SK-N-SH (cell line): ENCODE measurements at regions not wholly inside any gene's neighbourhood (a gene's known extent, or its start where the extent isn't known, plus 50 kb on each side); places are given as distances from the start of the nearest gene placed in this dataset.

Experiments
- CTCF ChIA-PET: fragments of 300-600, 350-600 bp; formaldehyde crosslinking; extraction: SDS; loops from one replicate; lab custom pipeline; 2021; lab: Yijun Ruan, JAX
- POLR2A ChIA-PET: fragments of 350-600 bp; sonication (Branson Sonifier 250); formaldehyde crosslinking; extraction: SDS; loops from one replicate; lab custom pipeline; 2020; ENCODE audit warnings: antibody characterized with exemption, inconsistent platforms; lab: Yijun Ruan, JAX
- DNase-seq: peaks from one replicate; pipeline ENCODE4 v3.0.0; 2012
- H2AFZ ChIP-seq: fragments of 200-600 bp; sonication (generic); 2 replicates; pipeline ENCODE4 v1.8.1; 2016; ENCODE audit warnings: antibody characterized with exemption, mild to moderate bottlenecking, low read depth
- H3F3A ChIP-seq: fragments of 200-600 bp; sonication (generic); replicated peaks from 2 replicates; pipeline ENCODE3; 2016; ENCODE audit warnings: antibody characterized with exemption, mild to moderate bottlenecking; ENCODE audit not compliant: insufficient read depth
- H3K27ac ChIP-seq, 2 experiments: fragments of 200-500 bp in 1 of 2; fragments of 200-600 bp in 1 of 2; sonication (Bioruptor generic) in 1 of 2; sonication (generic), shearing (Covaris generic) in 1 of 2; 2 replicates each; pipeline versions ENCODE4 v1.5.1 to v1.6.1; 2014 to 2016; ENCODE audit warnings: low read depth in 2 of 2, inconsistent platforms in 1 of 2, low read length in 1 of 2, mild to moderate bottlenecking in 1 of 2, mixed read lengths in 1 of 2
- H3K27me3 ChIP-seq: fragments of 200-600 bp; sonication (generic), shearing (Covaris generic); 2 replicates; pipeline ENCODE4 v1.6.1; 2016; ENCODE audit warnings: mixed run types; ENCODE audit not compliant: insufficient read depth
- H3K36me3 ChIP-seq, 2 experiments: fragments of 200-500 bp in 1 of 2; fragments of 200-600 bp in 1 of 2; sonication (Bioruptor generic) in 1 of 2; sonication (generic) in 1 of 2; replicated peaks in 1 of 2; 2 replicates each; pipeline versions ENCODE3 to v1.5.1; 2014 to 2016; ENCODE audit warnings: low read length in 1 of 2, mild to moderate bottlenecking in 1 of 2; ENCODE audit not compliant: insufficient read depth in 2 of 2, control insufficient read depth in 1 of 2
- H3K4me1 ChIP-seq, 2 experiments: fragments of 200-500 bp in 1 of 2; fragments of 200-600 bp in 1 of 2; sonication (Bioruptor generic) in 1 of 2; sonication (generic), shearing (Covaris generic) in 1 of 2; 2 replicates each; pipeline versions ENCODE4 v1.5.1 to v1.6.1; 2014 to 2016; ENCODE audit warnings: low read depth in 1 of 2, low read length in 1 of 2, mixed run types in 1 of 2; ENCODE audit not compliant: insufficient read depth in 2 of 2, control insufficient read depth in 1 of 2
- H3K4me2 ChIP-seq: fragments of 200-600 bp; sonication (generic), shearing (Covaris generic); 2 replicates; pipeline ENCODE4 v1.6.1; 2017; ENCODE audit warnings: mixed run types
- H3K4me3 ChIP-seq, 2 experiments: fragments of 200-500 bp in 1 of 2; fragments of 200-600 bp in 1 of 2; sonication (Bioruptor generic) in 1 of 2; sonication (generic), shearing (Covaris generic) in 1 of 2; 2 replicates each; pipeline versions ENCODE4 v1.5.1 to v1.8.1; 2014 to 2016; ENCODE audit warnings: low read depth in 2 of 2, inconsistent platforms in 1 of 2, low read length in 1 of 2, mild to moderate bottlenecking in 1 of 2, mixed read lengths in 1 of 2, moderate library complexity in 1 of 2
- H3K79me2 ChIP-seq: fragments of 200-600 bp; sonication (generic); 2 replicates; pipeline ENCODE4 v1.8.1; 2017; ENCODE audit warnings: mild to moderate bottlenecking; ENCODE audit not compliant: insufficient read depth
- H3K9ac ChIP-seq: fragments of 200-600 bp; sonication (generic); 2 replicates; pipeline ENCODE4 v1.6.1; 2017; ENCODE audit warnings: mixed run types
- H3K9me2 ChIP-seq: fragments of 200-600 bp; sonication (generic); 2 replicates; pipeline ENCODE4 v1.6.1; 2017; ENCODE audit warnings: mixed run types
- H3K9me3 ChIP-seq: fragments of 200-600 bp; sonication (generic); 2 replicates; pipeline ENCODE4 v1.6.1; 2017; ENCODE audit warnings: mixed run types, mild to moderate bottlenecking, moderate library complexity
- H4K20me1 ChIP-seq: fragments of 200-600 bp; sonication (generic); 2 replicates; pipeline ENCODE4 v1.6.1; 2017; ENCODE audit warnings: mild to moderate bottlenecking, mixed run types; ENCODE audit not compliant: insufficient read depth
- ELF1 ChIP-seq: IDR thresholded peaks from 2 replicates; pipeline ENCODE4 v1.4.0; 2012
- EP300 ChIP-seq, 2 experiments: IDR thresholded peaks; 2 replicates each; pipeline versions ENCODE4 v1.4.0 to v1.6.1; 2012; ENCODE audit warnings: borderline replicate concordance in 1 of 2, low read depth in 1 of 2, low read length in 1 of 2
- GABPA ChIP-seq: IDR thresholded peaks from 2 replicates; pipeline ENCODE4 v1.4.0; 2012; ENCODE audit warnings: low read depth, mild to moderate bottlenecking
- GATA2 ChIP-seq: sonication (generic); formaldehyde crosslinking; IDR thresholded peaks from 2 replicates; pipeline ENCODE4 v1.5.0; 2020; ENCODE audit warnings: mild to moderate bottlenecking, missing genetic modification reagents
- IRF3 ChIP-seq: fragments of 150-350 bp; IDR thresholded peaks from 2 replicates; pipeline ENCODE4 v1.6.1; 2016; ENCODE audit warnings: mild to moderate bottlenecking, low read depth, low read length
- MAX ChIP-seq: IDR thresholded peaks from 2 replicates; pipeline ENCODE4 v1.4.0; 2012; ENCODE audit warnings: low read depth
- MEF2A ChIP-seq: IDR thresholded peaks from 2 replicates; pipeline ENCODE4 v1.4.0; 2012; ENCODE audit warnings: low read depth, borderline replicate concordance
- MXI1 ChIP-seq: IDR thresholded peaks from 2 replicates; pipeline ENCODE4 v1.6.1; 2012; ENCODE audit warnings: mild to moderate bottlenecking, low read depth, low read length, improper control_type of control experiment
- NFIC ChIP-seq: IDR thresholded peaks from 2 replicates; pipeline ENCODE4 v1.4.0; 2012; ENCODE audit warnings: borderline replicate concordance
- NRF1 ChIP-seq: IDR thresholded peaks from 2 replicates; pipeline ENCODE4 v1.6.1; 2012; ENCODE audit warnings: low read depth, mild to moderate bottlenecking, low read length
- POLR2AphosphoS5 ChIP-seq: IDR thresholded peaks from 2 replicates; pipeline ENCODE4 v1.6.1; 2012; ENCODE audit warnings: low read depth, low read length
- REST ChIP-seq: IDR thresholded peaks from 2 replicates; pipeline ENCODE4 v1.6.1; 2012; ENCODE audit warnings: mild to moderate bottlenecking, low read depth, low read length, moderate library complexity
- RXRA ChIP-seq: IDR thresholded peaks from 2 replicates; pipeline ENCODE4 v1.4.0; 2012; ENCODE audit warnings: low read depth, mild to moderate bottlenecking, borderline replicate concordance
- SIN3A ChIP-seq: IDR thresholded peaks from 2 replicates; pipeline ENCODE4 v1.6.1; 2012; ENCODE audit warnings: low read depth, mild to moderate bottlenecking, low read length, moderate library complexity, borderline replicate concordance
- TAF1 ChIP-seq: IDR thresholded peaks from 2 replicates; pipeline ENCODE4 v1.6.1; 2012; ENCODE audit warnings: low read depth, mild to moderate bottlenecking, low read length, moderate library complexity, borderline replicate concordance
- TEAD4 ChIP-seq: IDR thresholded peaks from 2 replicates; pipeline ENCODE4 v1.4.0; 2012; ENCODE audit warnings: mild to moderate bottlenecking, borderline replicate concordance; ENCODE audit not compliant: insufficient read depth
- USF2 ChIP-seq: fragments of 150-350 bp; IDR thresholded peaks from 2 replicates; pipeline ENCODE4 v1.6.1; 2017; ENCODE audit warnings: antibody characterized with exemption, low read length, low read depth, borderline replicate concordance
- YY1 ChIP-seq: IDR thresholded peaks from 2 replicates; pipeline ENCODE4 v1.4.0; 2012; ENCODE audit warnings: low read depth, mild to moderate bottlenecking
- WGBS: methylation state at CpG from one replicate; pipeline ENCODE4 v1.1.6; 2017; ENCODE audit warnings: low lambda C conversion rate; 5-methylcytosine and 5-hydroxymethylcytosine counted together

GRCh38 chr10:84588971-84589370, 260.6 kb downstream of the CCSER2 start:
- no peak overlapping the region for H3K4me3 ChIP-seq
- DNase-seq: peak; percentile 27
- no peaks in the 10 kb centered on the region for H3K79me2 ChIP-seq
- H2AFZ ChIP-seq: no peak overlapping the region
- no peaks in the 10 kb centered on the region for H3F3A ChIP-seq
- H4K20me1 ChIP-seq: no peaks in the 10 kb centered on the region
- peaks cover 0 to 6% of the 10 kb centered on the region in 2 experiments; a peak in 1 of 4 replicates for H3K4me1 ChIP-seq
- no peak overlapping the region for H3K9ac ChIP-seq
- H3K36me3 ChIP-seq: no peaks in the 10 kb centered on the region
- H3K4me2 ChIP-seq: no peak overlapping the region
- no peaks in the 10 kb centered on the region for H3K27me3 ChIP-seq
- no peak overlapping the region for H3K27ac ChIP-seq
- TF ChIP-seq MXI1: no peak
- no peak for TF ChIP-seq NRF1
- TF ChIP-seq TEAD4: no peak
- TF ChIP-seq EP300 (IDR thresholded peaks at IDR 0.05; ENCODE audit: borderline replicate concordance in 1 of 2, low read depth in 1 of 2, low read length in 1 of 2): no peak
- TF ChIP-seq GATA2 (CRISPR knock-in tag): no peak
- TF ChIP-seq MEF2A: no peak
- TF ChIP-seq SIN3A: no peak
- no peak for TF ChIP-seq YY1
- no peak for TF ChIP-seq USF2
- no peak for TF ChIP-seq ELF1
- TF ChIP-seq GABPA: no peak
- no peak for TF ChIP-seq RXRA
- TF ChIP-seq POLR2AphosphoS5: no peak
- no peak for TF ChIP-seq NFIC
- TF ChIP-seq IRF3: no peak
- H3K9me2 ChIP-seq: no peaks in the 10 kb centered on the region
- 7% methylated on average over 2 of the region's 2 CpGs for WGBS
- H3K9me3 ChIP-seq: no peaks in the 10 kb centered on the region
- POLR2A ChIA-PET: no interaction called here
- CTCF ChIA-PET: interaction anchor here (2.7 kb wide), 1 partner anchor 24 kb away, joined by 8 read pairs; no protein-coding TSS in a partner anchor

GRCh38 chr10:84589526-84590205, 261.3 kb downstream of the CCSER2 start:
- no peak overlapping the region for H3K4me3 ChIP-seq
- H3K9me2 ChIP-seq: no peaks in the 10 kb centered on the region
- no peak overlapping the region for H2AFZ ChIP-seq
- CTCF ChIA-PET: interaction anchor here (2.7 kb wide), 1 partner anchor 23 kb away, joined by 8 read pairs; no protein-coding TSS in a partner anchor
- H3F3A ChIP-seq: no peaks in the 10 kb centered on the region
- no peak overlapping the region for H3K9ac ChIP-seq
- H3K27ac ChIP-seq: no peak overlapping the region
- no peaks in the 10 kb centered on the region for H3K36me3 ChIP-seq
- no peak for TF ChIP-seq GABPA
- no peak for TF ChIP-seq MAX
- TF ChIP-seq TAF1: no peak
- TF ChIP-seq REST: no peak
- TF ChIP-seq, all 33 proteins: peak for 0
- H3K27me3 ChIP-seq: no peaks in the 10 kb centered on the region
- WGBS: 43% methylated on average over 4 of the region's 4 CpGs
- H3K9me3 ChIP-seq: no peaks in the 10 kb centered on the region
- H3K4me2 ChIP-seq: no peak overlapping the region
- DNase-seq: no peak
- no peaks in the 10 kb centered on the region for H3K79me2 ChIP-seq
- H3K4me1 ChIP-seq: peaks cover 0 to 6% of the 10 kb centered on the region in 2 experiments; a peak in 1 of 4 replicates
- POLR2A ChIA-PET: no interaction called here
- no peaks in the 10 kb centered on the region for H4K20me1 ChIP-seq
